HPDE6-E6E7 (cell line): ENCODE measurements at regions not wholly inside any gene's neighbourhood (a gene's known extent, or its start where the extent isn't known, plus 50 kb on each side); places are given as distances from the start of the nearest gene placed in this dataset.
"Not testable (repeated sequence)": the region's sequence is repeated elsewhere in the genome, so short reads cannot be mapped to it uniquely, and the experiment has no call there.

ENCODE experiments used
- DNase-seq: peaks from one replicate; pipeline ENCODE4 v3.0.0; 2011; ENCODE audit warnings: missing footprints; ENCODE audit errors: extremely low spot score

DNA sequence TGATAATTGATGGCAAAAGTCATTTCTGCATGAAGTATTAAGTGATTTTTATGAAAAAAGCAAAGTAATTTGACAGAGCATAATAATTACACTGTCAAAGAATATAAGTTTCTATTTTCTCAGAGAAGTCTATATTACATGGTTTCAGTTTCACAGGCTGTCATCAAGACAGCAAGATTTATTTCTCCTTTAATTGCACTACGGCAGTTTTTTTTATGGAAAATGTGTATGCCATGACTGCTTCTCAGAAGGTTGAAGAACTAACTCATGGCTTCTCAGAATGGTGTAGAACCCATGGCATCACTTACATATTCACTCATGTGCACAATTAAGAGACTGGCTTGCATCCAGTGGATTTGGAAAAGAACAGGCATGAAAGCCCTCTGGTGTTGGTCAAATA lies 870.3 kb upstream of the SORCS1 start:
- no peak for DNase-seq

DNA sequence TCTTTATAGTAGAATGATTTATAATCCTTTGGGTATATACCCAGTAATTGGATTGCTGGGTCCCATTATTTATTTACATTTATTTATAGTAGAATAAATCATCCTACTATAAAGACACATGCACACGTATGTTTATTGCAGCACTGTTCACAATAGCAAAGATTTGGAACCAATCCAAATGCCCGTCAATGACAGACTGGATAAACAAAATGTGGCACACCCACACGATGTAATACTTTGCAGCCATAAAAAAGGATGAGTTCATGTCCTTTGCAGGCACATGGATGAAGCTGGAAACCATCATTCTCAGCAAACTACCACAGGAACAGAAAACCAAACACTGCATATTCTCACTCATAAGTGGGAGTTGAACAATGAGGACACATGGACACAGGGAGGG lies 869.0 kb upstream of the SORCS1 start:
- DNase-seq, result not testable (repeated sequence)

- DNase-seq, result no peak
Measured at GRCh38 chr10:108031505-108031904, 867.0 kb upstream of the SORCS1 start.

DNA sequence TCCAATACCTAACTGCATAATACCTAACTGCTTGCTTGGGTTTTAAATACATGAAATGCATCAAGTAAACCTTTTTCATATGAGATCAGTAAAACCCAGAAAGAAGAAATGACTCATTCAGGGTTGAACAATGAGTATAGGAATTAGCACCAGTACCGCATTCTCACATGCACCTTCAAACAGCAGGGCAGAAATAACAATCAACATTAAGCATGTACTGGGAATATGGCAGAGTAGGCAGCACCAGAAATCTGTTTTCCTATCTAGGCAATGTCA lies 850.3 kb upstream of the SORCS1 start:
- no peak for DNase-seq

DNA sequence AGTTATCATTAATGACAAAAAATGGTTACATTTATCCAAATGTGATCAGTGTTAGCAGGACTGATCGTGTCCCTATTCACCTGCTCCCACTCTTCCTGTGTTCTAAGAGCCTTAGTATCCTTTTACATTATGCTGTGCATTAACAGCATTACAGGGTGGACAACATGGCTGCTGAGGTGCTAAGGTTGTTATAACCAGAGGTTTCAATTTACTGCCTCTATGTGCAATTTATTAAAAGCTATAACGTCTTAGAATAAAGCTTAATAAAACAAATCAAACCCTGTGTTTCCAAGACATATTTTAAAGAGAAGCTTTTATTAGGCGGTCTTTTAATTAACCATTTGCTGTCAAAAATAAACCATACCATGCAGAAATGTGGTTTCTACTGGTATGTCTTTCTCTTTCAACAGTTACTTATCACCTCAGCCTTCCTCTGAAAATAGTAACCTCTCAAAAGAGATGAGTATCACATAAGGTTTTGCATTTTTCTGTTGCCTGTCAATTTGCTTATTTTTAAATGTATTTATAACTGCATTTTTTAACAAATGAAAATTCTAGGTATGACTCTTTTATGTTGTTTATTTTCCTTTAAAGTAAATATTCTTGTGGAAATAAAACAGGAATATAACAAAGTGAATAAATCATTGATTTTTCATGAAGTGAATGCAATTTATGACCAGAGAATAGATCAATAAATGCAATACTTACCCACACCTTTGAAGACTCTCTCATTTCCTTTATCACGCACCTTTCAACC lies 849.8 kb upstream of the SORCS1 start:
- no peak for DNase-seq

- no peak for DNase-seq
Measured at GRCh38 chr10:108005627-108006026, 841.1 kb upstream of the SORCS1 start.

DNA sequence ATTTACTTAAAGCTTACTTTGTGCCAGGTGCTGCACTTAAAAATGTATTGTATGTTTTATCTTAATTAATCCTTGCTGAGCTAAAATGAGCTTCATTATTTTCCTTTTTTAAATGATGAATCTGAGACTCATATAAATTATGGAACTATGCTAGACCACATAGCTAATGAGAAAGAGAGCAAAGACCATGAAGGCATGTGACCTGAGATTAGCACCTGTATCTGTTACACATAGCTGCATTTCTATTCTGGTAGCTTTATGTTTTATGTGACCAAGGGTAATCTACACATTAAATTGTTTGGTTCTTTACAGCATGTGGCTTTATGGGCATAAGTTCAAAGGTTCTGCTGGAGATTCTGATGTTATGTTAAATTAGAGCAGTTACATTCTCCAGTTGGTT lies 839.1 kb upstream of the SORCS1 start:
- DNase-seq, result no peak

DNA sequence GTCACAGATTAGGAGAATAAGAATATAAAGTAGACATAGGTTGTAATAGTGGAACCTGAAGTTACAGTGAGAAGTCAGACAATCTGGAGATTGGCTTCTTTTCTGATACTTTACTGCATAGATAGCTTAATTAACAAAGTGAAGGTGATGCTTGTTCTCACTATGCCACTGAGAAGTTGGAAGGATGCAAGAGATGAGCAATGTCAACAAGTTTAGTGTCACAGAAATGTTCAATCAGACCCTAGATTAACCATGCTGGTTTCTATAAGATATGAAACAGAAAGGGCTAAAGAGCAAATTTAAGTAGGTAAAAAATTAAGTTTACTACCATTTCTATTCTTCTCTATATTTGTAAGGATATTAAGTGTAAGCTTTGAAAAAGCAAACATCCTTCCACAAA lies 838.6 kb upstream of the SORCS1 start:
- no peak for DNase-seq

GRCh38 chr10:108000365-108000764 lies 835.9 kb upstream of the SORCS1 start:
- no peak for DNase-seq

GRCh38 chr10:107994621-107995270 lies 830.2 kb upstream of the SORCS1 start:
- DNase-seq, result no peak

DNA sequence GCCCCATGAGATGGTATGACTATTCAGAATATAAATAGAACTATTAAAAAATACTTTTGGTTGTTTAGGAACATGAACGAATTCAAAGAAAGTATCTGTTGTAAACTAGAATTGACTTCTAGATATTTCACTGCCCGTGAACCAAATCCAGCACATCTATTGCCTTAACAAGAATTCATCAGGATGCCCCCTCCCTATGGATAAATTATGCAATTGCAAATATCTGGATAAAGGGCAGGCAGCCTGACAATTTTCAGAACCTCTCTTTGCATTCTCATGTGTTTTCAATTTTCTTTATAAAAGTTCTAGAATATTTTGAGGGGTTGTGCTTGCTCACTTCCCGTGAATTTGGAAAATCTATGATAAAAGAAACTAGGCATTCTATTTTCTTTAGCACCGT lies 822.1 kb upstream of the SORCS1 start:
- DNase-seq, result no peak

GRCh38 chr10:107984581-107984980 lies 820.1 kb upstream of the SORCS1 start:
- no peak for DNase-seq

- no peak for DNase-seq
Measured at GRCh38 chr10:107984149-107984548, 819.6 kb upstream of the SORCS1 start.

- no peak for DNase-seq
Measured at GRCh38 chr10:107978455-107978854, 813.9 kb upstream of the SORCS1 start.

- DNase-seq, result peak; percentile 55
Measured at GRCh38 chr10:107971973-107972372, 807.5 kb upstream of the SORCS1 start.

DNA sequence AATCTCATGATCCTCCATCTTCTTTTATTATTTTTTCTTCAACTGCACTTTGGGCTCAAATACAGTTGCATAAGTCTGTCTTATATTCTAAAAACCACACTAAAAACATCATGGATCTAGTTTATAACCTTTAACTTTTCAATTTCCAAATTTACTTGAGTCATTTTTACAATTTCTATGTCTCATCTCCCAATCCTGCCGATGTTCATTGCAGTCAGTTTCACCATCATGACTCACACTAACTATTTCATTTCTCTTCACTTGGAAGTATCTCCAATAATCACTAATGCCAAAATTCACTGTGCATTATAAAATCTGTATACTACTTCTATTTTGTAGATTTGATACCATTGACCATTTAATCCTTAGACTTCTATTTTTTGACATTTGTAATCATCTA lies 806.9 kb upstream of the SORCS1 start:
- DNase-seq, result peak; percentile 11

DNA sequence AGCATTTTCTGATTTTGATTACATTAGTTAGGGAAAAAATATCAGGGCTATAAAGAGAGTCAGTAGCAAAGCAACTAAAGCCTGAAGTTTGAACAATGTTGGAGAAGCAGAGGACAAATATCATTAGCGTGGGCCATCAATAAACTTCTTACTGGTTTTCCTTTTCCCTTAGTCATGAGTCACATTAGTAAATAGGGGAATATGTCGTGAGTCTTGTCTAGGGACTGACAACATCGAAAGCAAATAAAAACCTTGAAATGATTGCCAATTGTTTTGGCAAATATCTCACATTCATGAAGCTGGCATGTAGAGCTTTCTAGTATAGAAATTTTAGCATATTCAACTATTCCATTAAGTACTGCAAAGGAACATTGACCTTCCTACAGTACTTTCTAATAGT lies 806.0 kb upstream of the SORCS1 start:
- no peak for DNase-seq

DNA sequence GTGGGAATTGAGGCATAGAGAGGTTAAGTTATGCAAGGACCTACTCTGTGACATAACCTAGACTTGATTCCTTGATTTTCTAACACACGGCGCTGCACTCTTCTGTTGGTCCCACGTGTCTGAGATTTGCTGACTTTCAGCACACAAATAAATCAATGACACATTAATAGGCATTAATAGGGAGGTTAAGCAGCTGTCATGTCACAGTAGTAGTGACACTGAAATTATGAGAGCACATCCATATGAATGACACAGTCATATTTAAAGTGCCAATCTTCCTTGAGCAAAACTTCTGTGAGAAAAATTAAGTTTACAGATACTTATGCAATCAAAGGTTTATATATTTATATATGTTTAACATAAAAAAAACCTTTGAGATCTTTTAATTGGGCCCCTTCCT lies 805.4 kb upstream of the SORCS1 start:
- DNase-seq, result no peak

DNA sequence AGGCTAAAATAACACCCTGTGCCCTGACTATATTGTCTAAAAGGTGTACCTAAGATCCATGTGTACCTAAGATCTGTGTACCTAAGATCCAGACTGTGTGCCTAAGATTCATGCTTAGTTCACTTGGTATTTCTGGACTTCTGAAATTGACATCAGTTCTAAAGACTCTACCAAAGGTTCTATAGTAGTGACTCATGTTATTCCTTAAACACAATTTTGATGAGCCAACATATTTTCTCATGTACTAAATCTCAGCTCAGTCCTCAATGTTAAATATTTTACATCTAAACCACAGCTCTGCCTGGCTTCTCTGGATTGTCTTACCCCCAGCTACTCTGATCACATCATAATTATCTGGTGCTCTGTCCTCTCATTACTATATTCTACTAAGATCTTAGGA lies 802.3 kb upstream of the SORCS1 start:
- no peak for DNase-seq

GRCh38 chr10:107952649-107953556 lies 788.4 kb upstream of the SORCS1 start:
- DNase-seq, result no peak

DNA sequence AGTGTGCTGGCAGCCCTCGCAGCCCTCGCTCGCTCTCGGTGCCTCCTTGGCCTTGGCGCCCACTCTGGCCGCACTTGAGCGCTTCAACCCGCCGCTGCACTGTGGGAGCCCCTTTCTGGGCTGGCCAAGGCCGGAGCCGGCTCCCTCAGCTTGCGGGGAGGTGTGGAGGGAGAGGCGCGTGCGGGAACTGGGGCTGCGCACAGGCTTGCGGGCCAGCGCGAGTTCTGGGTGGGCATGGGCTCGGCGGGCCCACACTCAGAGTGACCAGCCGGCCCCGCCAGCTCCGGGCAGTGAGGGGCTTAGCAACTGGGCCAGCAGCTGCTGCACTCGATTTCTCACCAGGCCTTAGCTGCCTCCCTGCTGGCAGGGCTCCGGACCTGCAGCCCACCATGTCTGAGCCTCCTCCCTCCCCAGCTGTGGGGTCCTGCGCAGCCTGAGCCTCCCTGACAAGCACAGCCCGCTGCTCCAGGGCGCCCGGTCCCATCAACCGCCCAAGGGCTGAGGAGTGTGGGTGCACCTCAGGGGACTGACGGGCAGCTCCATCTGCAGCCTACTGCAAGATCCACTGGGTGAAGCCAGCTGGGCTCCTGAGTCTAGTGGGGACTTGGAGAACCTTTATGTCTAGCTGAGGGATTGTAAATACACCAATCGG lies 786.0 kb upstream of the SORCS1 start:
- DNase-seq, result not testable (repeated sequence)

DNA sequence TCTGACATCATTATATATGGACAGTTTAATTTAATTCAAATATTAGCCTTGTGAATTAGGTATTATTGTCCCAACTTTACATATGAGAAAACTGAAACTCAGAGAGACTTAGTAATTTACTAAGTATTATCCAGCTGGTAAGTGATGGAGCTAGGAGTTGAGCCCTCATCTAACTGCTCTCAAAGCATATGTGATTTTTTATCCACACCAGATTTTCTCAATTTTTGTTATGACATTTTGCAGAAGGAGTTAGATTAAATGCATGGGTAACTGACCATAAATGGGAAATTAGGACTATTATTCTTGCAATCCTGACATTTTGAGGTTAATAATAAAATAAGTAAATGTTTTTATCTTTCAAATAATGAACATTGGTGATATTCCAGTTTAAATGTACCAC lies 778.3 kb upstream of the SORCS1 start:
- no peak for DNase-seq
